Liver (tissue), 7 donors: ENCODE measurements at regions not wholly inside any gene's neighbourhood (a gene's known extent, or its start where the extent isn't known, plus 50 kb on each side); places are given as distances from the start of the nearest gene placed in this dataset.

Source experiments
- DNase-seq: peaks from one replicate; pipeline ENCODE4 v3.0.0-alpha.2; 2017; ENCODE audit warnings: low spot score
- H3K27ac ChIP-seq, 2 donors: one replicate each; pipeline ENCODE4 v1.7.0; 2013; ENCODE audit warnings: inconsistent platforms in 2 of 2, low read length in 2 of 2, control low read depth in 1 of 2, low read depth in 1 of 2, mild to moderate bottlenecking in 1 of 2
- H3K27me3 ChIP-seq, 4 donors: one replicate each; pipeline versions ENCODE4 v1.6.1 to v1.7.0; 2013; ENCODE audit warnings: low read length in 3 of 4, inconsistent platforms in 1 of 4, mild to moderate bottlenecking in 1 of 4, moderate library complexity in 1 of 4; ENCODE audit not compliant: control insufficient read depth in 4 of 4, insufficient read depth in 4 of 4
- H3K36me3 ChIP-seq, 4 donors: one replicate each; pipeline versions ENCODE4 v1.6.1 to v1.7.0; 2013; ENCODE audit warnings: low read length in 3 of 4, mild to moderate bottlenecking in 3 of 4, low read depth in 1 of 4, moderate library complexity in 1 of 4; ENCODE audit not compliant: control insufficient read depth in 4 of 4, insufficient read depth in 3 of 4
- H3K4me1 ChIP-seq, 4 donors: one replicate each; pipeline versions ENCODE4 v1.6.1 to v1.7.0; 2013; ENCODE audit warnings: low read length in 3 of 4, mild to moderate bottlenecking in 3 of 4, moderate library complexity in 1 of 4; ENCODE audit not compliant: control insufficient read depth in 4 of 4, insufficient read depth in 4 of 4
- H3K4me3 ChIP-seq, 3 donors: one replicate each; pipeline versions ENCODE4 v1.6.1 to v1.7.0; 2013; ENCODE audit warnings: low read length in 3 of 3, control low read depth in 1 of 3, low read depth in 1 of 3, mild to moderate bottlenecking in 1 of 3
- H3K9ac ChIP-seq, 2 donors: one replicate each; pipeline ENCODE4 v1.7.0; 2013; ENCODE audit warnings: low read length in 2 of 2, mild to moderate bottlenecking in 2 of 2, moderate library complexity in 2 of 2, control low read depth in 1 of 2, low read depth in 1 of 2
- H3K9me3 ChIP-seq, 4 donors: one replicate each; pipeline versions ENCODE4 v1.6.1 to v1.7.0; 2013; ENCODE audit warnings: low read length in 3 of 4; ENCODE audit not compliant: control insufficient read depth in 4 of 4
- ATF3 ChIP-seq: IDR thresholded peaks from 2 replicates; pipeline ENCODE4 v1.6.1; 2016; ENCODE audit warnings: antibody characterized with exemption
- EGR1 ChIP-seq, 2 donors: IDR thresholded peaks; 2 replicates each; pipeline ENCODE4 v1.6.1; 2016 to 2018; ENCODE audit warnings: antibody characterized with exemption in 2 of 2, low read depth in 2 of 2
- FOXA1 ChIP-seq: IDR thresholded peaks from 2 replicates; pipeline ENCODE4 v1.6.1; 2016; ENCODE audit warnings: antibody characterized with exemption
- FOXA2 ChIP-seq: IDR thresholded peaks from 2 replicates; pipeline ENCODE4 v1.6.1; 2016; ENCODE audit warnings: antibody characterized with exemption
- HNF4G ChIP-seq: IDR thresholded peaks from 2 replicates; pipeline ENCODE4 v1.6.1; 2016; ENCODE audit warnings: antibody characterized with exemption
- JUND ChIP-seq, 2 donors: IDR thresholded peaks; 2 replicates each; pipeline ENCODE4 v1.6.1; 2016; ENCODE audit warnings: antibody characterized with exemption in 2 of 2
- MAX ChIP-seq: IDR thresholded peaks from 2 replicates; pipeline ENCODE4 v1.6.1; 2016; ENCODE audit warnings: antibody characterized with exemption
- NR2F2 ChIP-seq: IDR thresholded peaks from 2 replicates; pipeline ENCODE4 v1.6.1; 2016; ENCODE audit warnings: antibody characterized with exemption
- REST ChIP-seq: IDR thresholded peaks from 2 replicates; pipeline ENCODE4 v1.6.1; 2016; ENCODE audit warnings: antibody characterized with exemption, mild to moderate bottlenecking
- RXRA ChIP-seq, 2 donors: IDR thresholded peaks; 2 replicates each; pipeline ENCODE4 v1.6.1; 2017 to 2018; ENCODE audit warnings: antibody characterized with exemption in 2 of 2, mild to moderate bottlenecking in 1 of 2
- SP1 ChIP-seq: IDR thresholded peaks from 2 replicates; pipeline ENCODE4 v1.6.1; 2018; ENCODE audit warnings: antibody characterized with exemption, mild to moderate bottlenecking
- TAF1 ChIP-seq: conservative IDR thresholded peaks from 2 replicates; pipeline ENCODE4 v1.6.1; 2016; ENCODE audit warnings: antibody characterized with exemption, mild to moderate bottlenecking
- YY1 ChIP-seq: IDR thresholded peaks from 2 replicates; pipeline ENCODE4 v1.6.1; 2016; ENCODE audit warnings: antibody characterized with exemption, mild to moderate bottlenecking
- ZBTB33 ChIP-seq: IDR thresholded peaks from 2 replicates; pipeline ENCODE4 v1.6.1; 2016; ENCODE audit warnings: antibody characterized with exemption
- WGBS: extraction: QIAGEN DNeasy Blood & Tissue Kit; methylation state at CpG from one replicate; pipeline ENCODE4 v1.1.7; 2013; 5-methylcytosine and 5-hydroxymethylcytosine counted together
- donor health status: healthy.
- donor health status: healthy.
- donor health status: healthy.
- donor health status: healthy.

GRCh38 chr3:82137861-82138260 lies 376.4 kb upstream of the GBE1 start (continued):
- no peak for TF ChIP-seq REST
- TF ChIP-seq MAX: no peak

- Histone ChIP-seq H3K36me3 (no peaks in the 10 kb centered on the region), H3K4me3 (no peak overlapping the region), H3K9me3 (no peaks in the 10 kb centered on the region), H3K9ac (no peak overlapping the region), H3K27ac (no peak overlapping the region), H3K27me3 (no peaks in the 10 kb centered on the region), H3K4me1 (peaks cover 0 to 9% (median 7%) of the 10 kb centered on the region in 4 donors)
- DNase-seq: no peak
- TF ChIP-seq FOXA2: no peak
- TF ChIP-seq HNF4G: no peak
- no peak for TF ChIP-seq SP1
- no peak for TF ChIP-seq EGR1 (IDR thresholded peaks at IDR 0.05; ENCODE audit: low read depth in 2 of 2)
- no peak for TF ChIP-seq YY1
- TF ChIP-seq REST: no peak
- TF ChIP-seq ZBTB33: no peak
- no peak for TF ChIP-seq RXRA (IDR thresholded peaks at IDR 0.05)
- no peak for TF ChIP-seq FOXA1
- TF ChIP-seq JUND (IDR thresholded peaks at IDR 0.05): no peak
- TF ChIP-seq NR2F2: no peak
- no peak for TF ChIP-seq TAF1
- TF ChIP-seq ATF3: no peak
- 91% methylated on average over 3 of the region's 3 CpGs for WGBS
These were observed 375.6 kb upstream of the GBE1 start for GRCh38 chr3:82137050-82137449.
